CD4-positive, alpha-beta memory T cell (primary cell): ENCODE measurements at regions not wholly inside any gene's neighbourhood (a gene's known extent, or its start where the extent isn't known, plus 50 kb on each side); places are given as distances from the start of the nearest gene placed in this dataset.
"Not testable (repeated sequence)": the region's sequence is repeated elsewhere in the genome, so short reads cannot be mapped to it uniquely, and the experiment has no call there.

Experiments
- CTCF ChIA-PET: fragments of 350-600 bp; sonication (Branson Sonifier 250); formaldehyde crosslinking; loops from one replicate; lab custom pipeline; 2021; ENCODE audit warnings: inconsistent platforms; ENCODE audit not compliant: partially characterized antibody; lab: Charles Lee
- POLR2A ChIA-PET: fragments of 350-600 bp; sonication (Branson Sonifier 250); formaldehyde crosslinking; loops from one replicate; lab custom pipeline; 2021; ENCODE audit not compliant: partially characterized antibody; lab: Charles Lee
- DNase-seq, 5 donors: peaks; one replicate each; pipeline versions ENCODE4 v3.0.0 to v3.0.0-alpha.2; 2020 to 2022; ENCODE audit warnings: mixed read lengths in 1 of 5
- H3K27ac ChIP-seq: one replicate; pipeline ENCODE4 v1.7.0; 2013; ENCODE audit warnings: low read depth, low read length
- H3K27me3 ChIP-seq: 2 replicates; pipeline ENCODE4 v1.7.0; 2013; ENCODE audit warnings: mild to moderate bottlenecking, low read length, moderate library complexity; ENCODE audit not compliant: insufficient read depth
- H3K36me3 ChIP-seq: 2 replicates; pipeline ENCODE4 v1.7.0; 2013; ENCODE audit warnings: mild to moderate bottlenecking, low read length, moderate library complexity; ENCODE audit not compliant: insufficient read depth
- H3K4me1 ChIP-seq: 2 replicates; pipeline ENCODE4 v1.7.0; 2013; ENCODE audit warnings: mild to moderate bottlenecking, low read length, moderate library complexity; ENCODE audit not compliant: insufficient read depth
- H3K4me3 ChIP-seq, 2 donors: one replicate each; pipeline ENCODE4 v1.7.0; 2013; ENCODE audit warnings: low read length in 2 of 2, mild to moderate bottlenecking in 1 of 2
- H3K9me3 ChIP-seq, 2 donors: one replicate each; pipeline ENCODE4 v1.7.0; 2013; ENCODE audit warnings: low read length in 2 of 2, control low read depth in 1 of 2; ENCODE audit not compliant: control insufficient read depth in 1 of 2
- H3K27ac Mint-ChIP-seq, 7 donors: one replicate each; pipeline ENCODE4 v1.8.0; 2020 to 2021; ENCODE audit warnings: mixed read lengths in 7 of 7, mild to moderate bottlenecking in 6 of 7, inconsistent platforms in 3 of 7, moderate library complexity in 3 of 7
- H3K27me3 Mint-ChIP-seq, 2 donors: one replicate each; pipeline ENCODE4 v1.8.0; 2020 to 2021; ENCODE audit warnings: mixed read lengths in 2 of 2
- H3K36me3 Mint-ChIP-seq, 2 donors: one replicate each; pipeline ENCODE4 v1.8.0; 2020 to 2021; ENCODE audit warnings: mixed read lengths in 2 of 2, inconsistent platforms in 1 of 2, mild to moderate bottlenecking in 1 of 2
- H3K4me1 Mint-ChIP-seq, 4 donors: one replicate each; pipeline ENCODE4 v1.8.0; 2020 to 2021; ENCODE audit warnings: mixed read lengths in 4 of 4, mild to moderate bottlenecking in 1 of 4
- H3K4me3 Mint-ChIP-seq, 8 donors: one replicate each; pipeline ENCODE4 v1.8.0; 2020 to 2021; ENCODE audit warnings: mixed read lengths in 8 of 8, mild to moderate bottlenecking in 7 of 8, moderate library complexity in 6 of 8, inconsistent platforms in 3 of 8
- H3K9me3 Mint-ChIP-seq, 8 donors: one replicate each; pipeline ENCODE4 v1.8.0; 2020 to 2021; ENCODE audit warnings: mixed read lengths in 8 of 8, mild to moderate bottlenecking in 5 of 8, inconsistent platforms in 3 of 8, moderate library complexity in 1 of 8
- intact Hi-C: fragments of 100-400 bp; cut with micrococcal nuclease; formaldehyde crosslinking; loops from one replicate; pipeline ENCODE4 v1.15.1; 2023

GRCh38 chr9:12441080-12441479, 252.1 kb upstream of the TYRP1 start:
- DNase-seq, intact Hi-C loops, H3K4me3 ChIP-seq, H3K9me3 ChIP-seq, H3K36me3 ChIP-seq, H3K4me1 Mint-ChIP-seq, H3K27me3 Mint-ChIP-seq, POLR2A ChIA-PET, H3K27ac Mint-ChIP-seq, H3K36me3 Mint-ChIP-seq, H3K4me1 ChIP-seq, H3K27ac ChIP-seq, H3K27me3 ChIP-seq, H3K4me3 Mint-ChIP-seq, CTCF ChIA-PET: not testable (repeated sequence)
- H3K9me3 Mint-ChIP-seq: peaks cover 3 to 40% (median 31%) of the 10 kb centered on the region in 8 donors

DNA sequence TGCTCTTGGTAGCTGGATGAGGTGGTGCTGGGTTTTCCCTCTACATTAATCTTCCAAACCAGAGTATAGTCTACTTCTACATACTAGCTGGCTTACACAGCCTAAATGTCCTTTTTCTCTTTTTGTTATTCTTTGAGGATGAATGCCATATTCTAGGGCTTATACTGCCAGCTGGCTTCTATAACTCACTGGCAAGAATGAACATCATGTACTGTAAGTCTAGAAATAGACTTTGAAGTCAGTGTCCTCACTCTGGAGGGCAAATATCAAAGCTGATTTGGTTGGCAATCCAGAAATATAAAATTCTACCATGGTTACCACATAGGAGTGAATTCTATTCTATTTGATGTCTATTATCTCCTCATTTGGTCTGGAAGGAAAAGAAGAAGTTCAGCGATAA, 251.7 kb upstream of the TYRP1 start:
- Histone ChIP-seq H3K36me3 (no peaks in the 10 kb centered on the region), H3K9me3 (no peaks in the 10 kb centered on the region), H3K27ac (no peak overlapping the region), H3K27me3 (no peaks in the 10 kb centered on the region), H3K4me1 (no peaks in the 10 kb centered on the region), H3K4me3 (no peak overlapping the region)
- DNase-seq: no peak
- Mint-ChIP-seq H3K4me1 (no peaks in the 10 kb centered on the region), H3K9me3 (peaks cover 3 to 40% (median 31%) of the 10 kb centered on the region in 8 donors), H3K4me3 (no peak overlapping the region), H3K27ac (no peak overlapping the region), H3K27me3 (no peaks in the 10 kb centered on the region), H3K36me3 (no peaks in the 10 kb centered on the region)
- CTCF ChIA-PET: no interaction called here
- POLR2A ChIA-PET: no interaction called here
- intact Hi-C loops: no loop called here

DNA sequence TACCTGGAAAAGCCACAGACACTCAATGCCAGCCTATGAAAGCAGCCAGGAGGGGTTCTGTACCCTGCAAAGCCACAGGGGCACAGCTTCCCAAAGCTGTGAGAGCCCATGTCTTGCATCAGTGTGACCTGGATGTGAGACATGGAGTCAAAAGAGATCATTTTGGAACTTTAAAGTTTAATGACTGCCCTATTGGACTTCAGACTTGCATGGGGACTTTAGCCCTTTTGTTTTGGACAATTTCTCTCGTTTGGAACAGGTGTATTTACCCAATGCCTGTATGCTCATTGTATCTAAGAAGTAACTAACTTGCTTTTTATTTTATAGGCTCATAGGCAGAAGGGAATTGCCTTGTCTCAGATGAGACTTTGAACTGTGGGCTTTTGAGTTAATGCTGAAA, 244.9 kb upstream of the TYRP1 start:
- no peak overlapping the region for H3K27ac Mint-ChIP-seq
- H3K9me3 Mint-ChIP-seq: peaks cover 3 to 47% (median 25%) of the 10 kb centered on the region in 8 donors
- no peak for DNase-seq
- no peak overlapping the region for H3K4me3 Mint-ChIP-seq
- H3K4me1 ChIP-seq: no peaks in the 10 kb centered on the region
- ChIA-PET CTCF (no interaction called here), POLR2A (no interaction called here)
- no peak overlapping the region for H3K27ac ChIP-seq
- H3K4me1 Mint-ChIP-seq: no peaks in the 10 kb centered on the region
- no peaks in the 10 kb centered on the region for H3K36me3 ChIP-seq
- intact Hi-C loops: no loop called here
- no peaks in the 10 kb centered on the region for H3K9me3 ChIP-seq
- no peaks in the 10 kb centered on the region for H3K27me3 Mint-ChIP-seq
- no peaks in the 10 kb centered on the region for H3K27me3 ChIP-seq
- no peak overlapping the region for H3K4me3 ChIP-seq
- H3K36me3 Mint-ChIP-seq: no peaks in the 10 kb centered on the region

GRCh38 chr9:12457237-12457636, 235.9 kb upstream of the TYRP1 start:
- DNase-seq: no peak
- Histone ChIP-seq H3K27ac (no peak overlapping the region), H3K9me3 (no peaks in the 10 kb centered on the region), H3K27me3 (no peaks in the 10 kb centered on the region), H3K4me3 (no peak overlapping the region), H3K4me1 (no peaks in the 10 kb centered on the region), H3K36me3 (no peaks in the 10 kb centered on the region)
- ChIA-PET POLR2A (no interaction called here), CTCF (no interaction called here)
- no peaks in the 10 kb centered on the region for H3K36me3 Mint-ChIP-seq
- peaks cover 1 to 52% (median 32%) of the 10 kb centered on the region in 8 donors for H3K9me3 Mint-ChIP-seq
- no peak overlapping the region for H3K27ac Mint-ChIP-seq
- no peaks in the 10 kb centered on the region for H3K27me3 Mint-ChIP-seq
- no peaks in the 10 kb centered on the region for H3K4me1 Mint-ChIP-seq
- intact Hi-C loops: no loop called here
- H3K4me3 Mint-ChIP-seq: no peak overlapping the region

DNA sequence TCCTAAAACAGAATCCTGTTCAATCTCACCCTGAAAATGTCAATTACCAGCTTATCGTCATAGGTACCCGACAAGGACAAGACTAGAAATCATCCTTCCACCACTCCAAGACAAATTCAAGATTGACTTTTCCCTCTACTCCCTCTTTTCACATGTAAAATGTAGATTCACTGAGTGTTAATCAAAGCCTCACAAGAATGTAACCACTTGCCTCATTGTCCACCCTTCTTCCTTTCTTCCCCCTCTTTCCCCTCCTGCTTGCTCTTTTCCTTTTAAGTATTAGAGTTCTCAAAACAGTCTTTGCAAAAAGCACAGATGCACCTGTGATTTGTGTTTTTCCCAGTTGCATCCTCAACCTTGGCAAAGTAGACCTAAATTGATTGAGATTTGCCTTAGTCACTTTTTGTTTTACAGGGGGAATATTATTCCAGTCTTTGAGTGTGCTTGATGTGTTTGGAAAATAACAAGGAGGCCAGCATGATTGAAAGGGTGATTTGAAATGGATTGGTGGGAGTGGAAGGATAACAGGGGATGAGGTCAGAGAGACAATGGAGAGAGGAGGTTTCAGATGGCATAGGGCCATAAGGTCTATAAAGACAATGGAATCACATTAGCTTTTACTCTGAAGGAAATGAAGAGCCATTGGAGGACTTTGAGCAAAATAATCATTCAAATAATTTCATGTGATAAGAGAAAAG, 231.3 kb upstream of the TYRP1 start:
- H3K4me3 Mint-ChIP-seq: no peak overlapping the region
- H3K4me1 Mint-ChIP-seq: no peaks in the 10 kb centered on the region
- no peaks in the 10 kb centered on the region for H3K27me3 Mint-ChIP-seq
- H3K36me3 ChIP-seq: no peaks in the 10 kb centered on the region
- H3K36me3 Mint-ChIP-seq: no peaks in the 10 kb centered on the region
- intact Hi-C loops: no loop called here
- POLR2A ChIA-PET: no interaction called here
- CTCF ChIA-PET: no interaction called here
- H3K4me1 ChIP-seq: no peaks in the 10 kb centered on the region
- peaks cover 0 to 32% (median 25%) of the 10 kb centered on the region in 8 donors for H3K9me3 Mint-ChIP-seq
- DNase-seq: no peak
- H3K27ac Mint-ChIP-seq: peak overlapping the region in 1 of 7 donors; percentile 0
- H3K27ac ChIP-seq: no peak overlapping the region
- H3K27me3 ChIP-seq: no peaks in the 10 kb centered on the region
- no peaks in the 10 kb centered on the region for H3K9me3 ChIP-seq
- H3K4me3 ChIP-seq: no peak overlapping the region

DNA sequence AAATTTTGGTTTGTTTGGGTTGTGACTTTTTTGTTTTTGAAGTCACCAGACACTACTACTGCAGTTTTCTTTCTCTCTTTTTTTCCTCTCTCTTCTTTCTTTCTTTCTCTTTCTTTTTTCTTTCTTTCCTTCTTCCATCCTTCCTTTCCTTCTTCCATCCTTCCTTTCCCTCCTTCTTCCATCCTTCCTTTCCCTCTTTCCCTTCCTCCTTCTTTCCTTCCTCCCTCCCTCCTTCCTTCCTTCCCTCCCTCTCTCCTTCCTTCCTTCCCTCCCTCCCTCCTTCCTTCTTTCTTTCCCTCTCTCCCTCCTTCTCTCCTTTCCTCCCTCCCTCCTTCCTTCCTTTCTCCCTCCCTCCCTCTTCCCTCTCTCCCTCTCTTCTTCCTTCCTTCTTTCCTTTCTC, 230.3 kb upstream of the TYRP1 start:
- Mint-ChIP-seq H3K27ac (no peak overlapping the region), H3K27me3 (no peaks in the 10 kb centered on the region), H3K36me3 (no peaks in the 10 kb centered on the region), H3K4me1 (no peaks in the 10 kb centered on the region), H3K9me3 (peaks cover 0 to 32% (median 19%) of the 10 kb centered on the region in 8 donors), H3K4me3 (no peak overlapping the region)
- no peak for DNase-seq
- Histone ChIP-seq H3K27me3 (no peaks in the 10 kb centered on the region), H3K36me3 (no peaks in the 10 kb centered on the region), H3K27ac (no peak overlapping the region), H3K4me3 (no peak overlapping the region), H3K4me1 (no peaks in the 10 kb centered on the region), H3K9me3 (no peaks in the 10 kb centered on the region)
- POLR2A ChIA-PET: no interaction called here
- CTCF ChIA-PET: no interaction called here
- intact Hi-C loops: no loop called here

- H3K27me3 ChIP-seq: no peaks in the 10 kb centered on the region
- H3K9me3 ChIP-seq: no peaks in the 10 kb centered on the region
- intact Hi-C loops: no loop called here
- H3K27me3 Mint-ChIP-seq: no peaks in the 10 kb centered on the region
- peaks cover 0 to 30% (median 17%) of the 10 kb centered on the region in 8 donors for H3K9me3 Mint-ChIP-seq
- H3K36me3 Mint-ChIP-seq: no peaks in the 10 kb centered on the region
- no peak overlapping the region for H3K4me3 ChIP-seq
- CTCF ChIA-PET: no interaction called here
- H3K27ac ChIP-seq: no peak overlapping the region
- H3K36me3 ChIP-seq: no peaks in the 10 kb centered on the region
- no peak for DNase-seq
- no peaks in the 10 kb centered on the region for H3K4me1 Mint-ChIP-seq
- no peaks in the 10 kb centered on the region for H3K4me1 ChIP-seq
- no peak overlapping the region for H3K27ac Mint-ChIP-seq
- POLR2A ChIA-PET: no interaction called here
- no peak overlapping the region for H3K4me3 Mint-ChIP-seq
Observed at GRCh38 chr9:12463641-12464040, 229.5 kb upstream of the TYRP1 start.
